ENCODE measurements at regions not wholly inside any gene's neighbourhood (a gene's known extent, or its start where the extent isn't known, plus 50 kb on each side); places are given as distances from the start of the nearest gene placed in this dataset.

GRCh38 chr12:115109863-115110262 is 425.9 kb upstream of the TBX3 start:
- DNase-seq, result peak; percentile 37
- no peaks in the 10 kb centered on the region for H3K36me3 ChIP-seq
- H3K4me3 ChIP-seq, result no peak overlapping the region
- no peaks in the 10 kb centered on the region for H3K27me3 ChIP-seq
- H3K9me3 ChIP-seq, result no peaks in the 10 kb centered on the region

GRCh38 chr12:115108129-115109100 is 424.4 kb upstream of the TBX3 start:
- Histone ChIP-seq H3K27me3 (no peaks in the 10 kb centered on the region), H3K4me3 (no peak overlapping the region)
- DNase-seq, result no peak

GRCh38 chr12:115103884-115104883 is 420.2 kb upstream of the TBX3 start:
- Histone ChIP-seq H3K27me3 (no peaks in the 10 kb centered on the region), H3K36me3 (no peaks in the 10 kb centered on the region), H3K9me3 (no peaks in the 10 kb centered on the region), H3K4me3 (no peak overlapping the region)
- DNase-seq, result peak; percentile 3

More at GRCh38 chr12:115108129-115109100, 424.4 kb upstream of the TBX3 start:
- Histone ChIP-seq H3K36me3 (no peaks in the 10 kb centered on the region), H3K9me3 (no peaks in the 10 kb centered on the region)

GRCh38 chr12:115102450-115102849 is 418.5 kb upstream of the TBX3 start:
- DNase-seq, result no peak
- Histone ChIP-seq H3K4me3 (no peak overlapping the region), H3K36me3 (no peaks in the 10 kb centered on the region), H3K9me3 (no peaks in the 10 kb centered on the region), H3K27me3 (no peaks in the 10 kb centered on the region)

GRCh38 chr12:115101520-115101919 is 417.5 kb upstream of the TBX3 start:
- no peak overlapping the region for H3K4me3 ChIP-seq
- no peaks in the 10 kb centered on the region for H3K9me3 ChIP-seq
- H3K36me3 ChIP-seq, result no peaks in the 10 kb centered on the region
- no peak for DNase-seq
- H3K27me3 ChIP-seq, result no peaks in the 10 kb centered on the region

- H3K9me3 ChIP-seq, result no peaks in the 10 kb centered on the region
- no peak overlapping the region for H3K4me3 ChIP-seq
- no peaks in the 10 kb centered on the region for H3K27me3 ChIP-seq
- no peak for DNase-seq
- H3K36me3 ChIP-seq, result no peaks in the 10 kb centered on the region
These were observed 413.4 kb upstream of the TBX3 start for GRCh38 chr12:115097416-115097815.

GRCh38 chr12:115096588-115097397 is 412.8 kb upstream of the TBX3 start:
- H3K36me3 ChIP-seq, result no peaks in the 10 kb centered on the region
- no peaks in the 10 kb centered on the region for H3K9me3 ChIP-seq
- no peaks in the 10 kb centered on the region for H3K27me3 ChIP-seq
- no peak for DNase-seq
- no peak overlapping the region for H3K4me3 ChIP-seq

- no peak overlapping the region for H3K4me3 ChIP-seq
- H3K36me3 ChIP-seq, result no peaks in the 10 kb centered on the region
- no peaks in the 10 kb centered on the region for H3K27me3 ChIP-seq
- DNase-seq, result no peak
- H3K9me3 ChIP-seq, result no peaks in the 10 kb centered on the region
These were observed 411.2 kb upstream of the TBX3 start for GRCh38 chr12:115095073-115095748.

GRCh38 chr12:115094163-115094816 is 410.3 kb upstream of the TBX3 start:
- no peak for DNase-seq
- Histone ChIP-seq H3K4me3 (no peak overlapping the region), H3K27me3 (no peaks in the 10 kb centered on the region), H3K9me3 (no peaks in the 10 kb centered on the region), H3K36me3 (no peaks in the 10 kb centered on the region)

GRCh38 chr12:115093261-115093660 is 409.3 kb upstream of the TBX3 start:
- Histone ChIP-seq H3K36me3 (no peaks in the 10 kb centered on the region), H3K27me3 (no peaks in the 10 kb centered on the region), H3K4me3 (no peak overlapping the region), H3K9me3 (no peaks in the 10 kb centered on the region)
- no peak for DNase-seq

- no peak for DNase-seq
- Histone ChIP-seq H3K27me3 (no peaks in the 10 kb centered on the region), H3K36me3 (no peaks in the 10 kb centered on the region), H3K4me3 (no peak overlapping the region), H3K9me3 (no peaks in the 10 kb centered on the region)
These were observed 406.8 kb upstream of the TBX3 start for GRCh38 chr12:115090783-115091182.

- H3K4me3 ChIP-seq, result no peak overlapping the region
- H3K9me3 ChIP-seq, result no peaks in the 10 kb centered on the region
- H3K36me3 ChIP-seq, result no peaks in the 10 kb centered on the region
- DNase-seq, result no peak
- no peaks in the 10 kb centered on the region for H3K27me3 ChIP-seq
These were observed 405.2 kb upstream of the TBX3 start for GRCh38 chr12:115088995-115089841.

- H3K36me3 ChIP-seq, result no peaks in the 10 kb centered on the region
- DNase-seq, result no peak
These were observed 404.5 kb upstream of the TBX3 start for GRCh38 chr12:115088328-115088994.

GRCh38 chr12:115085594-115085993 is 401.6 kb upstream of the TBX3 start:
- Histone ChIP-seq H3K9me3 (no peaks in the 10 kb centered on the region), H3K4me3 (no peak overlapping the region)
- DNase-seq, result no peak

More at GRCh38 chr12:115088328-115088994, 404.5 kb upstream of the TBX3 start:
- Histone ChIP-seq H3K9me3 (no peaks in the 10 kb centered on the region), H3K27me3 (no peaks in the 10 kb centered on the region), H3K4me3 (no peak overlapping the region)

More at GRCh38 chr12:115085594-115085993, 401.6 kb upstream of the TBX3 start:
- Histone ChIP-seq H3K36me3 (no peaks in the 10 kb centered on the region), H3K27me3 (no peaks in the 10 kb centered on the region)
